ENCODE measurements at regions not wholly inside any gene's neighbourhood (a gene's known extent, or its start where the extent isn't known, plus 50 kb on each side); places are given as distances from the start of the nearest gene placed in this dataset.
"Not testable (repeated sequence)": the region's sequence is repeated elsewhere in the genome, so short reads cannot be mapped to it uniquely, and the experiment has no call there.

DNA sequence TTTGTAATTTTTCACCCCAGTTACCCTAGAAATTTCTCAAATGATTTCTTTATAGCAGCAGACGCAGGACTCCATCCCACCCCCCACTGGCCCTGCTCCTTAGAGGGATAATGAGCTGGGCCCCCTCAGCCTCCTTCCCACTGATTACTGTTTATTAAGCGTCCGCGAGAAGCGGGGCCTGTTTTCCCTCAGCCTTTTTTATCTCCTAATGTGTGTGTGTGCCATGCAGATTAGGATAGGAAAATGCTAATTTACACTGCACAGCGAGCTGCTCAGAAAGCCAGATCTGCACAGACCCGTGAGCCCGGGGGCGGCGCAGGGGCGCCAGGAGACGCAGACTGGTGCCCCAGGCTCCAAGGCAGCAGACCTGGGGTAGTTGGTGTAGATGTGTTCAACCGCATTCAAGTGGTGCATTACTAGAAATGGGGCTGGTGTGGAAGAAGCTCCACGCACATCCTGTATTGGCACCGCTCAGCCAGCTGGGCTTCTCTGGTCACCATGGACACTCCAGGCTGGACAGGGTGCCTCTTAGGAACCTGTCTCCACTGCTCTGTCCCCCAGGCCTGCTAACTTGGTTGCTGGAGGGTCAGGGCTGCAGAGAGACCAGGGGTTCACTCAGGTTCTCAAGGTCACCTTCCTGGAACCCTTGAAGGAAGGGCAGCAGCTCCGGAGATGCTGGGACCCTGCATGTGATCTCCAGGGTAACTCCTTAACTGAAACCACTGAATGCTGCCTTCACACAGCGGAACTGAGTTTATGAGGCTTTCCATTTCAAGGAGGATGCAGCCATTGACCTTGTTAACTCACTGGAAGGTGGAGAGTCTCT, 256.3 kb downstream of the ERMARD start:
- no peak for DNase-seq

DNA sequence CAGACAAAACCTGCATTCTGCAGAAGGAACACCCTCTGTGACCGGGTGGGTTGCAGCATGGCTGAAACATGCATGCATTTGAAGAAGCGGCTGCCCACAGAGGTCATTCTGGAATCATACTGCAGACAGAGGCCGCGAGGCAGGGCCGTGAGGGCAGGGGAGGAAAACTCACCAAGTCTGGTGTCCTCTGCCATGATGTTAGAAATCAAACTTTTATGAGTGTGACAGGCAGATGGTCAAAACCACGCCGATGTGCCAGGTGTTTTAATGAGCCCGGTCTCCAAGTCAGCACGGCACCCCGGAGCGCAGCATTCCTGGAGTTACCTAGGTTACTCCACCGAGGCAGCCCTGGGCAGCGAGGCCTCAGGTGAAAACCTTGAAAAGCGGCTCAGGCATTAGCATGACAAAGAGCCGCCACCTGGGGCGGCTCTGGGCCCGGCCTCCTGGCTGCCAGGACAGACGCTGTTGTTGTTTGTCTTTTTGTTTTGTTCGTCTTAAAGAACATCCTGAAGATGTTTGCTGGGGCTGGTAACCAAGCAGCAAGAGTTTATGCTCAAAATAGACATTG, 255.6 kb downstream of the ERMARD start:
- no peak for DNase-seq

DNA sequence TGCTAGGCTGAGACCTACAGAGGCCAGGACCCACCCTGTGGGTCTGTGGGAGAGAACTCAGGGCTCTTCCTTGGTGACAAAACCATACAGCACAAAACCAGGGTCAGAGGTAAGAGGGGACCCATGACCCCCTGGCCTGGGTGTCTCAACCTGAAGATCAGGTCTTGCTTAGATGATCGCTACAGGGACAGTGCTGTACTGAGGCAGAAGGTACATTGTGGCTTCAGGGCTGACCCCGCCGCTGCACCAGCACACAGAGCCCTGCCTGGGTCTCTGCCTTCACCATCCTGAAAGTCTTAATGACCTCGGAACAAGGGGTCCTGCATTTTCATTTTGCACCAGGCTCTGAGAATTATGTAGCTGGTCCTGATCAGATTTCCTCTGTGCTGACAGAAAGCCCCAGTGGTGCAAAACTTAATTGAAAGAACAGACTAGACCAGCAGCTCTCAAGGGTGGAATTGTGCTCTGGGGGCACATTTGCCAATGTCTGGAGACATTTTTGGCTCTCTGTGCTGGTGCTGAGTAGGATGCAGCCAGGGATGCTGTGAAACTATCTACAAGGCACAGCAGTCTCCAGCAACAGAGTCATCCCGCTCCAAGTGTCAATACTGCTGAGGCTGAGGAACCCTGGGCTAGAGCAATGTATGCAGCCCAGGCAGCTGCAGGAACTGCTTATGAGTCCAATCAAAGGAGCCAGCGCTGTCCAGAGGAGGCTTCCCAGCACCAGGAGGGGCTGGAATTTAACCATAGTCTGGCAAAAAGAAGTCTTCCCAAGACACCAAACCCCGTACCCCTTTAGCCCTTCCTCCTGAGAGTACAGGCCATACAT, 254.9 kb downstream of the ERMARD start:
- DNase-seq = no peak

DNA sequence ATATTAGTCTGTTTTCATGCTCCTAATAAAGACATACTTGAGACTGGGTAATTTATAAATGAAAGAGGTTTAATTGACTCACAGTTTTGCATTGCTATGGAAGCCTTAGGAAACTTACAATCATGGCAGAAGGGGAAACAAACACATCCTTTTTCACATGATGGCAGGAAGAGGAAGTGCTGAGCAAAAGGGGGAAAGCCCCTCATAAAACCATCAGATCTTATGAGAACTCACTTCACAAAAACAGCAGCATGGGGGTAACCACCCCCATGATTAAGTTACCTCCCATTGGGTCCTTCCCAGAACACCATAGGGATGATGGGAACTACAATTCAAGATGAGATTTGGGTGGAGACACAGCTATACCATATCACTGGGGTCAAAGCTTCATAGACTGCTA, 254.2 kb downstream of the ERMARD start:
- no peak for DNase-seq

DNA sequence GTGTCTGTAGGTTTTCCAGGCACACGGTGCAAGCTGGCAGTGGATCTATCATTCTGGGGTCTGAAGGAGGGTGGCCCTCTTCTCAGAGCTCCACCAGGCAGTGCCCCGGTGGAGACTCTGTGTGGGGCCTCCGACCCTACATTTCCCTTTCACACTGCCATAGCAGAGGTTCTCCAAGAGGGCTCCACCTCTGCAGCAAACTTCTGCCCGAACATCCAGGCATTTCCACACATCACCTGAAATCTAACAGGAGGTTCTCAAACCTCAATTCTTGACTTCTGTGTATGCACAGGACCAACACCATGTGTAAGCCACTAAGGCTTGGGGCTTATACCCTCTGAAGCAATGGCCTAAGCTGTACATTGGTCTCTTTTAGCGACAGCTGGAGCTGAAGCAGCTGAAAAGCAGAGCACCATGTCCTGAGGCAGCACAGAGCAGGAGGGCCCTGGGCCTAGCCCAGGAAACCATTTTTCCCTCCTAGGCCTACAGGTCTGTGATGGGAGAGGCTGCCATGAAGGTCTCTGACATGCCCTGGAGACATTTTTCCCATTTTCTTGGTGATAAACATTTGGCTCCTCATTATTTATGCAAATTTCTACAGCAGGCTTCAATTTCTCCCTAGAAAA, 253.3 kb downstream of the ERMARD start:
- DNase-seq = no peak

DNA sequence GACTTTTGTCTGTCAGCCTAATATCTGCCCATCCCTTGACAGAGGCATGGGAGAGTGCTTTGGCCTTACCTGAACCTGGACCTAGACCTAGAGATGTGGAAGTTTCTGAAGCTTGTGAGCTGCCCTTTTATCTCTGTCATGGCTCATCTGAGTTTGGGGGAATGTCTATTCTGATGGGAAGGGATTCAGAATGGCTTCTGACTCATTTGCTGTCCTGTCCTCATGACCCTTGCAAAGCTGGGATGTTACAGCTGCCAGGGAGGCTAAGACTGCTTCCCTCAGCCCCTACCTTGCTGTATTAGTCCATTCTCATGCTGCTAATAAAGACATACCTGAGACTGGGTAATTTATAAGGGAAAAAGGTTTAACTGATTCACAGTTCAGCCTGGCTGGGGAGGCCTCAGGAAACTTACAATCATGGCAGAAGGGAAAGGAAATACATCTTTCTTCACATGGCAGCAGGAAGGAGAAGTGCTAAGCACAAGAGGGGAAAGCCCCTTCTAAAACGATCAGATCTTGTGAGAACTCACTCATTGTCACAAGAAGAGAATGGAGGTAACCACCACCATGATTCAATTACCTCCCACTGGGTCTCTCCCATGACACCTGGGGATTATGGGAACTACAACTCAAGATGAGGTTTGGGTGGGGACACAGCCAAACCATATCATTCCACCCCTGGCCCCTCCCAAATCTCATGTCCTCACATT, 252.2 kb downstream of the ERMARD start:
- no peak for DNase-seq

DNA sequence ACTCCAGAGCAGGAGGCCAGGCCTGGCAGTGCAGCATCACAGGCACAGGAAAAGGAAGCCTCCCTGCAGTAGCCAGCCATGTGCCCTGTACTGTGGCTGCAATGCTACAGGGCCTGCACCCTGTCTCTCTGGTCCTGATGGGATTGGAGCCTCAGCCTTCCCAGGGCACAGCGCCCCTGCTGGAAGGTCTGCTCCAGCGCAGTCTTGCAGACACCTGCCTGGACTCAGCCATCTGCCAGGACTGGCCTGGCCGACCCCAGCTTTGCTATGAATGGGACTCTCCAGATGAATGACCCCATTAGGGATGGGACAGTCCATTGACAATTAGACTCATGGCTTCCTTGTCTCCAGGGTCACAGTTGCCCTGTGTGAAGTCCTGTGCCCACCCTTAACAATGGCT, 251.6 kb downstream of the ERMARD start:
- no peak for DNase-seq

DNA sequence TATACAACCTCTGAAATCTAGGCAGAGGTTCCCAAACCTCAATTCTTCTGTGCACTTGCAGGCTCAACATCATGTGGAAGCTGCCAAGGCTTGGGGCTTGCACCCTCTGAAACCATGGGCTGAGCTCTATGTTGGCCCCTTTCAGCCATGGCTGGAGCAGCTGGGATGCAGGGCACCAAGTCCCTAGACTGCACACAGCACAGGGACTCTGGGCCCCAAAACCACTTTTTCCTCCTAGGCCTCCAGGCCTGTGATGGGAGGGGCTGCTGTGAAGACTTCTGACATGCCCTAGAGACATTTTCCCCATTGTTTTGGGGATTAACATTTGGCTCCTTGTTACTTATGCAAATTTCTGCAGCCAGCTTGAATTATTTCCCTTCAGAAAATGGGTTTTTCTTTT, 250.4 kb downstream of the ERMARD start:
- DNase-seq = not testable (repeated sequence)

DNA sequence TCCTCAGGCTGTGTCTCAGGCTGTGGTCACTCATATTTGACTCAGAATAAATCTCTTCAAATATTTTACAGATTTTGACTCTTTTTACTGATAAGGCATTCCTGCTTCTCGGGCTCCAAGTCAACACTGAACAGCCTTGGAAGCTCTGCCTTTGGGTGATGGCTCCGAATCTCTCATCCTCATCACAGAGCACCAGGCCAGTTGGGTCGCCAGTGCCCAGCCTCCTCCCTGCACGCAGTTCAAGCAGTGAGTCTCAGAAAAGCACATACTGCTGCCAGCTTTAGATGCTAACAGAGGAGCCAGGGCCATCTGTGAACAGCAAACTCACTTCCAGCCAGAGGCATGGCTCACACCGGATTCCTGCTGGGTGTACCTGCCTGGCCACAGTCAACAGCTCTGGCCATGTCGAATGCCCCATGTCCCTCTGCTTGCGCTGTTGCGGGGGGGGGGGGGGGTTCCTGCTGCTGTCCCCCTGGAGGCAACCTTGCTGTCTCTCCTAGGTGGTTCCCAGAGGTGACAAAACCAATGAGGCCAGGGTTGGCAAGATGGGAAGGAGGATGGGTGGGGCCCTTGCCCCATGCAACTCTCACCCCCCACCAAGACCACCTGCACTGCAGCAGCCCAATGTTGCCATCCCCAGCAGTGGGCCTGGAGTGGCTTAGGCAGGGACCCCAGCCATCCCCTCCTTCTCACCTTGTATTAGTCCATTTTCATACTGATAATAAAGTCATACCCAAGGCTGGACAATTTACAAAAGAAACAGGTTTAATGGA, 248.8 kb downstream of the ERMARD start:
- no peak for DNase-seq

DNA sequence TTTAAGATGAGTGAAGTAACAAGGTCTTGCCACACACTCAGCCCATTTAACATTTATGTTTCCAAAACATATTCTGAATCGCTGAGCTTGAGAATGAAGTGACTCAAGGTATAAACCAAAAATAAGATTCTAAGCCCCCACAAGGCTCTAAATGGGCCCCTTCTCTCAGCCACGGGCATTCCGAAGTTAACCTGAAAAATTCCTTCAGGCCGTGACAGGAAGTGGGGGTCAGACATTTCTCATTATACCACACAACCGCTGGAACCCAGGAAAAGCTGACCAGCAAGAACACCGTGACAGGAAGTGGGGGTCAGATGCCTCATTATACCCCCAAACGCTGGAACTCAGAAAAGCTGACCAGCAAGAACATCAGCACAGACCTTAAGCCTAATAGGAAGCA, 247.9 kb downstream of the ERMARD start:
- no peak for DNase-seq

DNA sequence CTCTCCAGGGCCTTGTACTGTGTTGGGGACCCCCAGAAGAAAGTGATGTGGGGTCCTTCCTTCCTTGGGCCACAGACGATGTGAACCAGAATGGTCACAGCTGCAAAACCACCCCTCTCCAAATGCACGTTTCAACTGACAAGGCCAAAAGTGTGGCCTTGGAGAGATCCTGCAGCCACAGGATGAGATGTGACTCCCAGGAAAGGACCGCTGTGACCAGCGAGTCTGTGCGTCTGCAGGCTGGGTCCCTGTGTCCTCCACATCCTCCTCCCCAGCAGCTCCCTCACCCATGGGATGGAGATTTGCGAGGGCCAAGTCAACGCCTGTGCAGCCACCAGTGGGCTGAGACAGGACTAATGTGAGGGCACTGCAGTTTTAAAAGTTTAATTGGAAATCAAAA, 247.0 kb downstream of the ERMARD start:
- DNase-seq = no peak

DNA sequence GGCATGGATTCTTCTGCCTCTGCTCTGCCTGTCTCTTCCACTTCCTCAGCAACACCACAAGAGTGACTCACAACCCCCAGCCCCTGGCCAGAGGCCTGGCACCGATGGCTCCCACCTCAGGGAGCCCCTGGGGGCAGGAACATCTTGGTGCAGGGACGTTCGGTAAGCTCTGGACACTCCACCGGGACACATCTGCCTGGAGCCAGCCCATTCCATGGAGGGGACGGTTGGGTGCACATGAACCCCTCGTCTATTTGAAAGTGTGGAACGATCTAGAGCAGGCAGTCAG, 246.5 kb downstream of the ERMARD start:
- no peak for DNase-seq

DNA sequence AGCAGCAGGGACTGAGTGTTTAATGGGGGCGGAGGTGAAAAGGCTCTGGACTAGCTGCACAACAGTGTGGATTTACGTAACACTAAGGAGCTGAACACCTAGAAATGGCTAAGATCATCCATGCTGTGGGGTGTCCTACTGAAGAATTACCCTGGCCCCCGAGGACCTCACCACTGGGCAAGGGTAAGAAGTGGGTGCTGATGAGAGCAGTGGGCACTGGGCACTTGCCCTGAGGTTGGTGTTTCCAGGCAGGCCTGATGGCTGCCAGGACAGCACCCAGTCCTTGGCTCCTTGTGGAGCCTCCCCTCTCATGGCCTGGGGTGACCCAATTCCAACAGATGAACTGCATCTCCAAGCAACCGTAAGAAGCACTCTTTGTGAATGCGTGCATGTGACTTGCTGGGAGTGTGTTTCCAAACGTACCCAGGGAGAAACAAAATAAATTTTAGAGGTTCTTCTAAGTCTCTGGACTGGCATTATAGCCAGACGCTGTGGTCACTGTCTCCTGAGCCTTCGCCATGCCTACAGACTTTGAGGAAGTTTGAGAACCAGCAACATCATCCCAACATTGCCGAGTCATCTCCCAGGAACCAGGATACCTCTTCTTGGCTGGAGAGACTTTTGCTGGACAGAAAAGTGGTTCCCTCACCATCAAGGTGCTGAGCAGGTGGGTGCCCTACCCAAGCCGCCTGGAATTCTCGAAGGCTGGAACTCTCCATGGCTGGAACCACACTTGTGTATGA, 245.9 kb downstream of the ERMARD start:
- no peak for DNase-seq

DNA sequence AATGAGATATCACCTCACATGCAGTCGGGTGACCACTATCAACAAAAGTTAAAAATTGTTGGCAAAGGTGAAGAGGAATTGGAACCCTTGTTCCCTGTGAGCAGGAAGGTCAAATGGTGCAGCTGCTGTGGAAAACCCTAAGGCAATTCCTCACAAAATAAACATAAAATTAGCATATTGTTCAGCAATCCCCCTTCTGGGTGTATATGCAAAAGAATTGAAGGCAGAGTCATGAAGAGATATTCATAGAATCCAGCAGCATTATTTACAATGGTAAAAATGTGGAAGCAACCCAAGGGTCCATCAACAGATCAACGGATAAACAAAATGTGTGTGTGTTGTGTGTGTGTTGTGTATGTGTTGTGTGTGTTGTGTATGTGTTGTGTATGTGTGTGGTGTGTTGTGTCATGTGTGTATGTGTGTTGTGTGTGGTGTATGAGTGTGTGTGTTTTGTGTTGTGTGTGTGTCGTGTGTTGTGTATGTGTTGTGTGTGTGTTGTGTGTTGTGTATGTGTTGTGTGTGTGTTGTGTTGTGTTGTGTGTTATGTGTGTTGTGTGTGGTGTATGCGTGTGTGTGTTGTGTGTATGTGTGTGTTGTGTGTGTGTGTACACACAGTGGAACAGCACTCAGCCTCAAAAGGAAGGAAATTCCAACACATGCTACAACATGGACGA, 245.1 kb downstream of the ERMARD start:
- DNase-seq = no peak

DNA sequence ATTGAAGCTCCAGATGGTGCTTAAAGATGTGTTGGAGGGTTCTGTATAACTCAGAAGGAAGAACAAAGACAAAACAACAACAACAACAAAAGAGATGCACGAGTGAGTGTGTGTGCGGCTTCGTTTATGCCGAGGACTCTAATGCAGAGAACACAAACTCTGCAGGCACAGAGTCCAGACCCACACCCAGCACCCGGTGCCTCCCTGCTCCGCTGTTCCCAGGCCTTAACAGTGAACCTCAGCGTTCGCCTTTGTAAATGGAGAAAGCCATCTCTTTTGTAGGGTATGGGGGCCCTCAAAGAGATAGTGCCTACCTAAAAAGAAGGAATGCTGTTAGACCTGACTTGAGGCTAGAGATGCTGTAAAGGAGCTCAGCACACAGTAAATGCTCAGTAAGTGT, 243.3 kb downstream of the ERMARD start:
- no peak for DNase-seq

DNA sequence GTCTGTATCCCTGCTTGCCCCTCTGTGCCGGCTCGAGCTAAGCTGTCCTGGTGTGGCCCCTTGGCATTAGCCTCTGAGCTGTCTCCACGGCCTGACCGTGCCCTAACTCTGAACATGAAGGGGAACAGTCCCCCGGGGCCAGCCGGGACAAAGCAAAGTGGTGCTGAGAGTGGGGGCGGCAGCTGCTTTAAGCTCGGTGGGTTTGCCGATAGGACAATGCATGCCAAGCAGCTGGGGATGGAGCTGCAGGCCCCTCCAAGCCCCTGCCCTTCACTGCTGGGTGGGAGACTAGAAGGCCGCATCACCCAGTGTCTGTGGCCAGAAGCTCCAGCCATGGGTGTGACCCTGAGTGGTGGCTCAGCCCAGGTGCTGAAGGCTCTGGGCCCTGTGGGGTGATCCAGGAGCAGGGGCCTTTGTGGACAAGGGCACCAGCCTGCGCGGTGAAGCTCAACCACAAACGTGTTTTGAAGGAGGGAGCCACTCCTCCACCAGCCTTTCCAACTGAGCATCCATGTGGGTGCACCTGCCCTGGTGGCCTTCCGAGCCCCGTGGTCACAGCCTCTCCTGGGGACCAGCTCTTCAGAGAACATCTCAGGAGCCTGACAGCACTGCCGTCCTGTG, 242.5 kb downstream of the ERMARD start:
- no peak for DNase-seq

DNA sequence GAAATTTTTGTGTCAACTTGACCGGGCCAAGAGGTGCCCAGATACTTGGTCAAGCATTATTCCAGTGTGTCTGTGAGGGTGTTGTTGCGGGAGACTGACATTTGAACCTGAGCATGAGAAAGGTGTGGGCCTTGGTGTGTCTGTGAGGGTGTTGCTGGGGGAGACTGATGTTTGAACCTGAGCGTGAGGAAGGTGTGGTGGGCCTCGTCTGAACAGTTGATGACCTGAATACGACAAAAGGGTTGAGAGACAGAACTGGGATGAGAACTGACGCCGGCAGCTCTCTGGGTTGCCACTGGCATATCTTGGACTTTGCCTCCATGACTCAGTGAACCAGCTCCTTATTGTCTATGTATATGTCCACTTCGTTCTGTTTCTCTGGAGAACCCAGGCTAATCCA, 240.5 kb downstream of the ERMARD start:
- no peak for DNase-seq

DNA sequence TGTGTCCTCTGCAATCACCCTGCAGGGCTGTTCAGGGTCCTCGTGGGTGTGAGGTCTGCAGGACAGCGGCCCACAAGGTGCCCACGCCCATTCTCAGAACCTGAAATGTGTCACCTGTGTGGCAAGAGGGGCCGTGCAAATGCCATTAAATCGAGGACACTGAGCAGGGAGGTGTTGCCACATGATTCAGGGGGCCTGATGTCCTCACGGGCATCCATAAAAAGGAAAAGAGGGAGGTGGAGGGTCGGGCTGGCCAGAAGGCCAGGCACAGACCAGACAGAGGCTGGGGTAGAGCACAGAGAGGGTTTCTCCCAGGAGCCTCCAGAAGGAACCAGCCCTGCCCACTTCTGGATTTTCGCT, 239.6 kb downstream of the ERMARD start:
- DNase-seq = no peak

DNA sequence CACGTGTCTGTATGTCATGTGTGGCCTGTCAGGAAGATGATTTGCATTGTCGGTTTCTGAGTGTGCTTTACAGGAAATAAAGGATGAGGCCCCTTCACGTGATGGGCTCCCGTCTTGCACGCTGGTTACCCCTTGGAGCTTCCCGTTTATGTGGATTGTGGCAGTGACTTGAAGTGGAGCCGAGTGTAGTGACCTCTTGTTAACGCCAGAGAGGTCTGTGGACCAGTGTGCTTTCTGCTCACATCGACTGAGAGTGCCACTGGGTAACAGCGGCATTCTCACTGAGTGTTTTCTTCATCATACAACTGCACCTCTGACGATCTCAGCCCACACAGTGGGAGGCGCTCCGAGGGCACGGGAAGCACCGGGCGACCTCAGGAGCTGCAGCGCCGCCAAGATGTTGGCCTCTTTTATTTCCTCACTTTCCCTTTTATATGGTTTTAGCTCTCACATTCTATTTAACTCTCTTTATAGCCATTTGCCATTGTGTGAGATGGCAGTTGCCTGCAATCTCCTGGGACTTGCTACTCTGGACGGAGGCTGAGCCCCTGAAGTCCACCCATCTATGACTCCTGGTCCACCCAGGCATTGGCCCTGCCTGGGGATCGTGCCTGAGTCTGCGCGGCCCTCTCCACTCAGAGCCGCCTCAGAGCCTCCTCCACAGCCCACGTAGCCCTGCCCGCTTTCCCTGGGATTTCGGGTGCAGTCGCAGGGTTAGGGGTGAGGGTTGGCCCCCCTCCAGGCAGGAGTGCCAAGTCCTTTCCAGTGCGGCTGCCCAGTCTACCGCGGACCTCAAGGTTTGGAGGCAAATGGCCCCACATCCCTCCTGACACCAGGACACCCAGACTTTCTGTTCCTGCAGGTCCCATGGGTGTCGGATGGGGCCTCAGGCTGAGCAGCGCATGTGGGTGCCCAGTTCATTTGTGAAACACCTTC, 238.9 kb downstream of the ERMARD start:
- DNase-seq = peak; percentile 64
